Esophagus squamous epithelium (tissue), 4 donors: ENCODE measurements at regions not wholly inside any gene's neighbourhood (a gene's known extent, or its start where the extent isn't known, plus 50 kb on each side); places are given as distances from the start of the nearest gene placed in this dataset.

Experiments
- CTCF ChIP-seq, 6 experiments: fragments of 450-650 bp in 4 of 6; fragments of 200-600 bp in 2 of 6; sonication (generic) in 2 of 6; IDR thresholded peaks; one replicate each; pipeline ENCODE4 v1.5.1; 2016 to 2019; ENCODE audit warnings: antibody characterized with exemption in 6 of 6, mild to moderate bottlenecking in 4 of 6, moderate library complexity in 4 of 6
- POLR2A ChIP-seq, 4 donors: fragments of 450-650 bp; IDR thresholded peaks; one replicate each; pipeline ENCODE4 v1.6.1; 2017; ENCODE audit warnings: antibody characterized with exemption in 4 of 4, mild to moderate bottlenecking in 4 of 4, moderate library complexity in 3 of 4

- TF ChIP-seq CTCF (IDR thresholded peaks at IDR 0.05) (no peak), POLR2A (IDR thresholded peaks at IDR 0.05) (no peak)
These were observed 453.7 kb upstream of the POT1 start for GRCh38 chr7:125383324-125383723.
